Left lung (tissue), 4 donors: ENCODE measurements at regions not wholly inside any gene's neighbourhood (a gene's known extent, or its start where the extent isn't known, plus 50 kb on each side); places are given as distances from the start of the nearest gene placed in this dataset.

Experiments
- ATAC-seq: fragments of 200-7000 bp; cut with Tn5 transposase; one replicate; pipeline ENCODE4 v1.9.1; 2020; ENCODE audit warnings: moderate library complexity
- DNase-seq, 4 donors: peaks; one replicate each; pipeline ENCODE4 v3.0.0-alpha.2; 2013 to 2020
- H3K27ac ChIP-seq, 2 donors: fragments of 200-600 bp; sonication (generic) in 1 of 2; one replicate each; pipeline versions ENCODE4 v1.5.0 to v1.8.0; 2020 to 2021
- H3K27me3 ChIP-seq, 2 donors: fragments of 200-600 bp; sonication (generic) in 1 of 2; one replicate each; pipeline versions ENCODE4 v1.5.0 to v1.8.0; 2020 to 2021
- H3K36me3 ChIP-seq, 2 donors: fragments of 200-600 bp; sonication (generic) in 1 of 2; one replicate each; pipeline versions ENCODE4 v1.5.0 to v1.8.0; 2020 to 2021
- H3K4me1 ChIP-seq, 2 donors: fragments of 200-600 bp; one replicate each; pipeline ENCODE4 v1.8.0; 2021
- H3K4me3 ChIP-seq, 2 donors: fragments of 200-600 bp; sonication (generic) in 1 of 2; one replicate each; pipeline versions ENCODE4 v1.5.0 to v1.8.0; 2020 to 2021; ENCODE audit warnings: mild to moderate bottlenecking in 1 of 2
- H3K9me3 ChIP-seq, 2 donors: fragments of 200-600 bp; sonication (generic) in 1 of 2; one replicate each; pipeline versions ENCODE4 v1.5.0 to v1.8.0; 2020 to 2021
- CTCF ChIP-seq, 2 donors: fragments of 200-600 bp; sonication (generic) in 1 of 2; IDR thresholded peaks; one replicate each; pipeline versions ENCODE4 v1.5.0 to v1.8.0; 2021; ENCODE audit warnings: antibody characterized with exemption in 2 of 2
- intact Hi-C, 2 donors: fragments of 100-400 bp; cut with DNase I; formaldehyde crosslinking; loops; one replicate each; pipeline versions ENCODE4 v1.11.2 to v1.14.2; 2022
- donor health status: DM: no; HTN: yes; CAD: no.
- donor health status: DM: no; HTN: no; CAD: no.

GRCh38 chr17:22512057-22512456 is 819.7 kb downstream of the KCNJ18 start:
- no peak for DNase-seq
- no peaks in the 10 kb centered on the region for H3K27me3 ChIP-seq
- ATAC-seq = no peak
- intact Hi-C loops = no loop called here
- no peaks in the 10 kb centered on the region for H3K4me1 ChIP-seq
- peaks cover 0 to 27% of the 10 kb centered on the region in 2 donors for H3K9me3 ChIP-seq
- no peak overlapping the region for H3K4me3 ChIP-seq
- H3K27ac ChIP-seq = no peak overlapping the region
- H3K36me3 ChIP-seq = no peaks in the 10 kb centered on the region
- no peak for TF ChIP-seq CTCF (IDR thresholded peaks at IDR 0.05)

GRCh38 chr17:22512506-22512905 is 820.2 kb downstream of the KCNJ18 start:
- DNase-seq (no peak), ATAC-seq (no peak)
- Histone ChIP-seq H3K27ac (no peak overlapping the region), H3K36me3 (no peaks in the 10 kb centered on the region), H3K4me3 (no peak overlapping the region), H3K9me3 (peaks cover 0 to 30% of the 10 kb centered on the region in 2 donors), H3K27me3 (no peaks in the 10 kb centered on the region), H3K4me1 (no peaks in the 10 kb centered on the region)
- intact Hi-C loops = no loop called here
- no peak for TF ChIP-seq CTCF (IDR thresholded peaks at IDR 0.05)

GRCh38 chr17:22512997-22513538 is 820.7 kb downstream of the KCNJ18 start:
- no peaks in the 10 kb centered on the region for H3K4me1 ChIP-seq
- peaks cover 0 to 30% of the 10 kb centered on the region in 2 donors for H3K9me3 ChIP-seq
- H3K27ac ChIP-seq = no peak overlapping the region
- H3K36me3 ChIP-seq = no peaks in the 10 kb centered on the region
- intact Hi-C loops = no loop called here
- TF ChIP-seq CTCF (IDR thresholded peaks at IDR 0.05) = no peak
- DNase-seq = no peak
- no peak overlapping the region for H3K4me3 ChIP-seq
- no peaks in the 10 kb centered on the region for H3K27me3 ChIP-seq
- no peak for ATAC-seq

DNA sequence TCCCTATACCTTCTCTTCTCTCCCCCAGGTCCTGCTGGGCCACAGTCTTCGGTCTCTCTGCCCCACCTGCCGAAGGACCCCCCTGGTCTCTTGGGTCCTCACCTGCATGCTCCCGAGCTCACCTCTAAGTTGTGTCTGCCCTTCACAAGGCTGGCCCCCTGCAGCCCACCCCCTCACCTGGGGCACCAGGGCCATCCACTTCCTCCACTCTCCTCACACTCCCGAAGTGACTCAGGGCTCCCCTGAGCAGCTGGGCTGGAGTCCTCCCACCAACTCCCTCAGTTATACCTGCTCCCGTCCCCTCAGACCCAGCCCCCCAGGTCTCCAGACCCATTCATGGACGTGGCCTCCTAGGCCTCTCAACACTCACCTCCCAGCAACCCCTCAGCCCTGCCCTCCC is 822.0 kb downstream of the KCNJ18 start:
- Histone ChIP-seq H3K36me3 (no peaks in the 10 kb centered on the region), H3K9me3 (peaks cover 0 to 30% of the 10 kb centered on the region in 2 donors), H3K27ac (no peak overlapping the region), H3K4me1 (no peaks in the 10 kb centered on the region), H3K4me3 (no peak overlapping the region), H3K27me3 (no peaks in the 10 kb centered on the region)
- no peak for ATAC-seq
- intact Hi-C loops = no loop called here
- DNase-seq = no peak
- no peak for TF ChIP-seq CTCF (IDR thresholded peaks at IDR 0.05)

- no peaks in the 10 kb centered on the region for H3K4me1 ChIP-seq
- no peak for TF ChIP-seq CTCF (IDR thresholded peaks at IDR 0.05)
Observed at GRCh38 chr17:22514767-22515320, 822.5 kb downstream of the KCNJ18 start.

More at GRCh38 chr17:22514767-22515320, 822.5 kb downstream of the KCNJ18 start:
- DNase-seq = no peak
- H3K27ac ChIP-seq = no peak overlapping the region
- no peaks in the 10 kb centered on the region for H3K36me3 ChIP-seq
- H3K9me3 ChIP-seq = peaks cover 0 to 30% of the 10 kb centered on the region in 2 donors
- H3K4me3 ChIP-seq = no peak overlapping the region
- intact Hi-C loops = no loop called here
- no peak for ATAC-seq
- H3K27me3 ChIP-seq = no peaks in the 10 kb centered on the region
